ENCODE measurements at regions not wholly inside any gene's neighbourhood (a gene's known extent, or its start where the extent isn't known, plus 50 kb on each side); places are given as distances from the start of the nearest gene placed in this dataset.

DNA sequence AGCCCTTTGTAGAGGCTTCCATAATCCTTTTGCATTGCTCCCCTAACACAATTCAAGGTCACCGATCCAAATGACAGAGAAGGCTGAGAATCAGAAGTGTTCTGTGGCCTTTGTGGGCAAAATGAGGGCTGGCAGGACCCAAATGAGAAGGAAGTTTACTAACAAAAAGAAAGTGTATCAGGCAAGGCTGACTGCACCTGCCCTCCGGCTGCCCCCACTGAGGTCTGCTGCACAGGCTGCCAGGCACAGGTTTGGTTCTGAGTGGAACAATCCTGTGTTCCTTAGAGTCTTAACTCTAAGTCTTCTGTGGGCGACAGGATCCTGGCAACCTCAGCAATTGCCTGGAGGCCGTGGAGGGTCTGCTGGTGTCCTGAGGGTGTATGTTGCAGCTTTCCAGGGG is 568.5 kb downstream of the CMPK2 start:
- no peak overlapping the region for H3K4me3 ChIP-seq (ENCODE audit: low read depth in 1 of 2, low read length in 2 of 2)
- H3K4me1 ChIP-seq (ENCODE audit: control insufficient read depth in 1 of 2, insufficient read depth in 2 of 2, low read length in 2 of 2): no peaks in the 10 kb centered on the region

DNA sequence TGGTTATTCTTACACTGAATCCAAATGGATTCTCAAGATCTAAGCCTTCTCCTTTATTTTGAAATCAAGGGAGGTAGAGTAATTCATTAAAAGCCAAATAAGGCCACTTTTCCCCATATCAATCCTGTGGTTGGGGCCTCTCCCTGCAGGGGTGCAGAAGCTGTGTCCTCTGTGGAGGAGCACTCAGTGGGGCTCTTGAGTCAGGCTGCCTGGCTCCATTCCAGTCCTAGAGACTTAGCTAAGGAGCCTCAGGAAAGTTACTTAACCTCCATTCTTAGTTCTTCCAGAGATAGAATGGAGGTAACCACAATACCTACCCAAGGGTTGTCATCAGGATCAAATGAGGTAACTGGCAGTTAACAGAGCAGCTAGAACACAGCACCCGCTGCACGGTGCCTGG is 564.3 kb downstream of the CMPK2 start:
- Histone ChIP-seq H3K4me3 (ENCODE audit: low read depth in 1 of 2, low read length in 2 of 2) (no peak overlapping the region), H3K4me1 (ENCODE audit: control insufficient read depth in 1 of 2, insufficient read depth in 2 of 2, low read length in 2 of 2) (no peaks in the 10 kb centered on the region), H3K27me3 (ENCODE audit: control insufficient read depth in 1 of 2, insufficient read depth in 2 of 2, low read length in 2 of 2) (no peaks in the 10 kb centered on the region), H3K9me3 (ENCODE audit: control insufficient read depth in 1 of 2, low read length in 2 of 2) (no peaks in the 10 kb centered on the region), H3K9ac (ENCODE audit: low read depth in 1 of 2, low read length in 2 of 2) (no peak overlapping the region), H3K27ac (ENCODE audit: low read depth, low read length) (no peak overlapping the region), H3K36me3 (ENCODE audit: control insufficient read depth in 1 of 2, insufficient read depth in 2 of 2, low read length in 2 of 2) (no peaks in the 10 kb centered on the region)

More for the DNA sequence above, 568.5 kb downstream of the CMPK2 start:
- Histone ChIP-seq H3K36me3 (ENCODE audit: control insufficient read depth in 1 of 2, insufficient read depth in 2 of 2, low read length in 2 of 2) (no peaks in the 10 kb centered on the region), H3K27me3 (ENCODE audit: control insufficient read depth in 1 of 2, insufficient read depth in 2 of 2, low read length in 2 of 2) (no peaks in the 10 kb centered on the region), H3K27ac (ENCODE audit: low read depth, low read length) (no peak overlapping the region), H3K9ac (ENCODE audit: low read depth in 1 of 2, low read length in 2 of 2) (no peak overlapping the region), H3K9me3 (ENCODE audit: control insufficient read depth in 1 of 2, low read length in 2 of 2) (no peaks in the 10 kb centered on the region)

DNA sequence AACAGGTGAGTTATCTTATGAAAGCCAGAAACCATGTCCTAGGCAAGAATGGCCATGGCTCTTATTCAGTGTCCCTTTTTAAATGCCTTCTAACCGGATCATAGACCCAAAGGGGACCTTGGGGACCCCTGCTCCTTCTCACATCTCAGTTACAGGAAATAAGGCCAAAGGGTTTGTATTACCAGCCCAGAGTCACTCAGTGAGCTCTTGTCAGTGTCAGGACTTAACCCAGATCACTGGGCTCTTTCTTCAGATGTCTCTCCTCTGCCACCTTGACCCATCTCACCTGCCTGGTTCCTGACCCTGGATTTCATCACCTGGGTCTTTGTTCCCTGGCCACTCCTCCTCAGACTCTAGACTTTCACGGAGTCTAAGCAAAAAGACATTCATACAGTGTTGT is 556.7 kb downstream of the CMPK2 start:
- Histone ChIP-seq H3K36me3 (ENCODE audit: control insufficient read depth in 1 of 2, insufficient read depth in 2 of 2, low read length in 2 of 2) (no peaks in the 10 kb centered on the region), H3K4me1 (ENCODE audit: control insufficient read depth in 1 of 2, insufficient read depth in 2 of 2, low read length in 2 of 2) (no peaks in the 10 kb centered on the region), H3K9me3 (ENCODE audit: control insufficient read depth in 1 of 2, low read length in 2 of 2) (no peaks in the 10 kb centered on the region), H3K4me3 (ENCODE audit: low read depth in 1 of 2, low read length in 2 of 2) (no peak overlapping the region), H3K27ac (ENCODE audit: low read depth, low read length) (no peak overlapping the region), H3K9ac (ENCODE audit: low read depth in 1 of 2, low read length in 2 of 2) (no peak overlapping the region), H3K27me3 (ENCODE audit: control insufficient read depth in 1 of 2, insufficient read depth in 2 of 2, low read length in 2 of 2) (no peaks in the 10 kb centered on the region)

DNA sequence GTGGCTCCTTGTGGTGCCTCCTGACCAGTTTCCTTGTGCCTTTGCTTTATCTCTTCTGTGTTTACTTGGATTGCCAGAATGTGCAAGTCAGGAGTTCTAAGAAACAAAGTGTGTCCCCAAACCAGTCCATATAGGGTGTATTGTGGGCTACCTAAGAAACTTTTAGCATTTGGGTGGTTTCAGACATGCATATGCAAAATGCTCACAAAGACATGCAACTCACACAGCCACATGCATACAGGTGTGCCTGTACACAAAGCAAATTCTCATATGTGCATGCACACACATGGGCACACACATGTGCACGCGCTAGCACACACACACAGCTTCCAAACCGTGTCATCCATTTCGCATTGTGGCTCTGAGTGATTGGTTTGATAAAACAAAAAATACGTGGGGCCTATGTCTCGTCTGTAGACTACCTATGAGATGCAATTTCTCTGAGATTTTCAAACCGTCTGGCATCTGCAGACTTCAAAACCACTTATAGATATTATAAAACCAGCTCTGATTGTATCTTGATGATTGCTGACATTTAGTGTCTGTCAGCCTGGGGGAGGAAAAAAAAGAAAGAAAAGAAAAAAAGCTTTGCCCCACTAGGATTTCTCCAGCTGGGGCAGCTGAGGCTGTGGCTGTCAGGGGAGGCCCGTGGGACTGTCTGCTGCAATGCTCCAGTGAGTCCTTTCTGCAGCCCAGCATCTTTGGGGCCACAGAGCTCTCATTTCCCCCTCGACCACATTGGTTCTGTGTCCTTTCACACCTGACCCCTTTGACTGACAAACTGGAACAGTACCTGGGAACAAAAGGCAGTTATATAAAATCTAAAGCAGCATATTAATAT is 556.1 kb downstream of the CMPK2 start:
- no peaks in the 10 kb centered on the region for H3K27me3 ChIP-seq (ENCODE audit: control insufficient read depth in 1 of 2, insufficient read depth in 2 of 2, low read length in 2 of 2)
- no peak overlapping the region for H3K4me3 ChIP-seq (ENCODE audit: low read depth in 1 of 2, low read length in 2 of 2)
- H3K9ac ChIP-seq (ENCODE audit: low read depth in 1 of 2, low read length in 2 of 2): no peak overlapping the region
- no peaks in the 10 kb centered on the region for H3K36me3 ChIP-seq (ENCODE audit: control insufficient read depth in 1 of 2, insufficient read depth in 2 of 2, low read length in 2 of 2)
- no peak overlapping the region for H3K27ac ChIP-seq (ENCODE audit: low read depth, low read length)
- no peaks in the 10 kb centered on the region for H3K4me1 ChIP-seq (ENCODE audit: control insufficient read depth in 1 of 2, insufficient read depth in 2 of 2, low read length in 2 of 2)
- H3K9me3 ChIP-seq (ENCODE audit: control insufficient read depth in 1 of 2, low read length in 2 of 2): no peaks in the 10 kb centered on the region

DNA sequence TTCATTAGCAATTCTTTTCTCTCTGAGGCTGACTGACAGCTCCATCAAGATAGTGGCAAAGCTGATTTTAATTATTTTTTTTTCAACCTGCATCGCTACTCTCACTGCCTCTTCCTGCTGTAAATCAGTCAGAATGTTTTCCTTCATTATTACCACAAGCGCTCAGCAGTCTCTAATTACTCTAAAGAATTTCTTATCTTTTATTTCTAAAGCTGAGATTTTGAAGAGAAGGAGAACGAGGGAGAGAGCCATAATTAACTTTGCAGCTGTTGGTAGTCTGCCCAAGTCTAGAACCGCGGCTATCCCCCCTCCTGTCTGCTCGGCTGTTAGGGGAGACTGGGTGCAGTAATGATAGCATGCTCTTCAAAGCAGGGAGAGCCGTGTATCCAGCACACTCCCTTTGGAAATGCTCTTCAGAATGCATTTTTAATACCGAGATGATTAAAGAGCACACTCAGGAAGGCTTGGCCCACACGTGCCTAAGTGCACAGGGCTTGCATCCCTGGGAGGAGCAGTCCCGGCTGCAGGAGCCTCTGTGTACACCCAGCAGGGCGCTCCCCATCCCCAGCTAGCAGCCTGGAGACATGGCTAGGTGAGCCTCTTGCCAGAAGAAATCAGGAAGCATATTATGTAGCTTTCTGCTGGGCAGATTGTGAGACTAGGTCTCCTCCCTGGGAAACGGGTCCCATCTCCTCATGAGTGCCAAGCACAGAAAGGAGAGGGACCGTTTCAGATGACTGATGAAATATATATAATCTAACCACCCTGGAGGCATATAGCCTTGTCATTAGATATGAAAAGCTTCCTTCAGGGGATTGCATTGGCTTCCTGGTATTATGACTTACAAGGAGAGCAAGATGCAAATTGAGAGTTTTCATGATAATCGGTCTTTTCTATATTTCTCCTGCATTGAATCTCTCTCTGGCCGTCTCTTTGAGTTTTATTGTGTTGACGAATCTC is 555.2 kb downstream of the CMPK2 start:
- Histone ChIP-seq H3K36me3 (ENCODE audit: control insufficient read depth in 1 of 2, insufficient read depth in 2 of 2, low read length in 2 of 2) (no peaks in the 10 kb centered on the region), H3K27ac (ENCODE audit: low read depth, low read length) (no peak overlapping the region), H3K9ac (ENCODE audit: low read depth in 1 of 2, low read length in 2 of 2) (no peak overlapping the region), H3K4me1 (ENCODE audit: control insufficient read depth in 1 of 2, insufficient read depth in 2 of 2, low read length in 2 of 2) (no peaks in the 10 kb centered on the region), H3K27me3 (ENCODE audit: control insufficient read depth in 1 of 2, insufficient read depth in 2 of 2, low read length in 2 of 2) (no peaks in the 10 kb centered on the region), H3K9me3 (ENCODE audit: control insufficient read depth in 1 of 2, low read length in 2 of 2) (no peaks in the 10 kb centered on the region), H3K4me3 (ENCODE audit: low read depth in 1 of 2, low read length in 2 of 2) (no peak overlapping the region)

DNA sequence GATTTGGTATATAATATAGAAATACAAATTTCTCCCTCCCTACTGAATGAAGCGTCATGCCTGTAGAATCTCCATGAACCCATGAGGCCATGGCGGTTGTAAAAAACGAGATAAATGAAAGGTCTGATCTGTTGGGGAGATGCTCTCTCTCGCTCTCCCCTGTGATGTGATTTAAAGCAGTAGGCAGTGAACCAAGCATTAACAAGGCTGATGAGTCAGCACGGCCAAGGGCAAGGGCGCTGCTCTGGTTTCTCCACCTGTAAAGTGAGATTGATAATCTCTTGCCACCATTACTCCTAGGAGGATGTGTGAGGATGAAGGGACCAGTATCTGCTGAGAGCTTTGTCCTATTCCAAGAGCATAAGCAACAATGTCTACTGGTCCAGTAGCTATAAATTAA is 553.3 kb downstream of the CMPK2 start:
- no peaks in the 10 kb centered on the region for H3K9me3 ChIP-seq (ENCODE audit: control insufficient read depth in 1 of 2, low read length in 2 of 2)
- H3K9ac ChIP-seq (ENCODE audit: low read depth in 1 of 2, low read length in 2 of 2): no peak overlapping the region
- no peak overlapping the region for H3K27ac ChIP-seq (ENCODE audit: low read depth, low read length)
- no peaks in the 10 kb centered on the region for H3K27me3 ChIP-seq (ENCODE audit: control insufficient read depth in 1 of 2, insufficient read depth in 2 of 2, low read length in 2 of 2)
- H3K36me3 ChIP-seq (ENCODE audit: control insufficient read depth in 1 of 2, insufficient read depth in 2 of 2, low read length in 2 of 2): no peaks in the 10 kb centered on the region
- H3K4me1 ChIP-seq (ENCODE audit: control insufficient read depth in 1 of 2, insufficient read depth in 2 of 2, low read length in 2 of 2): no peaks in the 10 kb centered on the region
- H3K4me3 ChIP-seq (ENCODE audit: low read depth in 1 of 2, low read length in 2 of 2): no peak overlapping the region

DNA sequence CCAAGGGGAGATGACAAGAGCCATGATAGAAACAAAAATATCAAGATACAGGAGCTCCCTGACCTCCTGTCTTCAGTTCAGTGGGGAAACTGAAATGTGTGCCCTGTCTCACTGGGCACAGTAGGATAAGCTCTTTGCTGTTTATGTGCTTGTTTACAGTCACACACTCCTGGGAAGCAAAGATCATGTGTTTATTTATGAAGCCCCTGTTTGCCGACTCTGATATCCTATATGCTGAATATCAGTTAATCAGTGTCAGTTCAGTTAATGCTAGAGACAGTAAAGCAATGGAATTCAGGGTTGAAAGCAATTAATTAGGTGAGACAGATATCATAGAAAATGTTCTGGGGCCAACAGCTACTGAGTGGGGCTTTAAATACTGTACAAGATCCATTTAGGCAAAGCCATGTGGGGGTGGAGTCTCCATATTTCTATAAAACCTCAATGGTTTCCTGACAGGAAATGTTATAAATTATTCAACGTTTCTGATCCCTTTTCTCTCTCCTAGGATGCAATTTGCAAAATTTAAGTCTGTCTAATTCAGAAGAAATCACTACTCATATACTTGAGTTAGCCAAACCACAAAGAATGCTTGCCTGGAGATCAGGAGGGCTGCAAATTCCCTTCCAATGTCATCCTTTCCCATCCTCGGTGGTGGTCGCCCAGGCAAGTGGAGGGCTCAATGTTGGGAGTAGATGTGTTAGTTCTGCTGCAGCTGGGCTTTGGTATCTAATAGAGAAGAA is 551.3 kb downstream of the CMPK2 start:
- Histone ChIP-seq H3K27ac (ENCODE audit: low read depth, low read length) (no peak overlapping the region), H3K4me3 (ENCODE audit: low read depth in 1 of 2, low read length in 2 of 2) (no peak overlapping the region), H3K4me1 (ENCODE audit: control insufficient read depth in 1 of 2, insufficient read depth in 2 of 2, low read length in 2 of 2) (no peaks in the 10 kb centered on the region), H3K36me3 (ENCODE audit: control insufficient read depth in 1 of 2, insufficient read depth in 2 of 2, low read length in 2 of 2) (no peaks in the 10 kb centered on the region), H3K27me3 (ENCODE audit: control insufficient read depth in 1 of 2, insufficient read depth in 2 of 2, low read length in 2 of 2) (no peaks in the 10 kb centered on the region), H3K9ac (ENCODE audit: low read depth in 1 of 2, low read length in 2 of 2) (no peak overlapping the region), H3K9me3 (ENCODE audit: control insufficient read depth in 1 of 2, low read length in 2 of 2) (no peaks in the 10 kb centered on the region)

DNA sequence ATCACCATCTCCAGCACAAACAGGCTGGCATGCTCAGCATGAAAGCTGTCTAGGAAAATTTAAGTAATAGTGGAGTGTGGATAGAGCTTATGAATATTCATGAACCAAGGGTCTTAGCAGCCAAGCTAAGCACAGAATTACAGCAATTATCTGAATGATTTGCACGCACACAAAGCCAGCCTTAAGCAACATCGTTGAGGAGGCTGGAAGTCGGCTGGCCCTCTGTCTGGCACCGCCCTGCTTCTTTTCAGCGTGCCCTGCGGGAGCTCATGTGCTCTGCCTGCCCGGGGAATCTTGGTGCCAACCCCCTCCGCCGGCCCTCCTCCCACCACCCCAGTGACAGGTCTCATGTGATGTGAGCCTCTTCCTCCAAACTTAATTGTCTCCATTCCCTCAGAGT is 540.1 kb downstream of the CMPK2 start:
- Histone ChIP-seq H3K36me3 (ENCODE audit: control insufficient read depth in 1 of 2, insufficient read depth in 2 of 2, low read length in 2 of 2) (no peaks in the 10 kb centered on the region), H3K4me3 (ENCODE audit: low read depth in 1 of 2, low read length in 2 of 2) (no peak overlapping the region), H3K9me3 (ENCODE audit: control insufficient read depth in 1 of 2, low read length in 2 of 2) (no peaks in the 10 kb centered on the region), H3K27ac (ENCODE audit: low read depth, low read length) (no peak overlapping the region), H3K9ac (ENCODE audit: low read depth in 1 of 2, low read length in 2 of 2) (no peak overlapping the region), H3K27me3 (ENCODE audit: control insufficient read depth in 1 of 2, insufficient read depth in 2 of 2, low read length in 2 of 2) (no peaks in the 10 kb centered on the region), H3K4me1 (ENCODE audit: control insufficient read depth in 1 of 2, insufficient read depth in 2 of 2, low read length in 2 of 2) (no peaks in the 10 kb centered on the region)

DNA sequence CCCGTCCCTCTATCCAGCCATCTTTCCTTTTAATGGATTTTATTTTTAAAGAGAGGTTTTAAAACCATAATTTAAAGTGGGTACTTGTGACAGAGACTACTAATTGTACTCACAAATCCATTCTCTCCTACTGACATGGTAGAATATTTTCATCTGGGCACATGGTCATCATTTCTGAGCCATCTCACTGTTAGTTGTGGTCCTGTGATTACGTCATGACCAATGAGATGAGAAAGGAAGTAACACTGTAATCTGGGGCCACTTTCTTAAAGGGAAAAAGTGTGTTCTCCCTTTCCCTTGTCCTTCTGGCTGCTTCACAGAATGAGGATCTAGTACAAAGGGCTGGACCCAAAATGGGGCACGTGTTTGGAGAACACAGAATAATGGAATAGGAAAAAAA is 538.7 kb downstream of the CMPK2 start:
- Histone ChIP-seq H3K9me3 (ENCODE audit: control insufficient read depth in 1 of 2, low read length in 2 of 2) (no peaks in the 10 kb centered on the region), H3K9ac (ENCODE audit: low read depth in 1 of 2, low read length in 2 of 2) (no peak overlapping the region), H3K36me3 (ENCODE audit: control insufficient read depth in 1 of 2, insufficient read depth in 2 of 2, low read length in 2 of 2) (no peaks in the 10 kb centered on the region), H3K27me3 (ENCODE audit: control insufficient read depth in 1 of 2, insufficient read depth in 2 of 2, low read length in 2 of 2) (no peaks in the 10 kb centered on the region), H3K4me1 (ENCODE audit: control insufficient read depth in 1 of 2, insufficient read depth in 2 of 2, low read length in 2 of 2) (no peaks in the 10 kb centered on the region), H3K4me3 (ENCODE audit: low read depth in 1 of 2, low read length in 2 of 2) (no peak overlapping the region), H3K27ac (ENCODE audit: low read depth, low read length) (no peak overlapping the region)

Data from duodenal mucosa (tissue), 2 donors.